ENCODE measurements at regions not wholly inside any gene's neighbourhood (a gene's known extent, or its start where the extent isn't known, plus 50 kb on each side); places are given as distances from the start of the nearest gene placed in this dataset.
A peak's percentile ranks its signal among the peaks of the same experiment; 100 is the strongest.
"Not testable (repeated sequence)": the region's sequence is repeated elsewhere in the genome, so short reads cannot be mapped to it uniquely, and the experiment has no call there.

- no peak for ATAC-seq
- Mint-ChIP-seq H3K27me3 (peaks cover 2% of the 10 kb centered on the region), H3K4me3 (no peak overlapping the region), H3K9me3 (no peaks in the 10 kb centered on the region), H3K36me3 (ENCODE audit: low read depth) (no peaks in the 10 kb centered on the region), H3K4me1 (peaks cover 7% of the 10 kb centered on the region), H3K27ac (no peak overlapping the region)
- DNase-seq: peak; percentile 63
Observed at GRCh38 chr22:22770280-22770871, 117.2 kb upstream of the IGLL5 start.

- no peaks in the 10 kb centered on the region for H3K36me3 Mint-ChIP-seq (ENCODE audit: low read depth)
Observed at GRCh38 chr22:22770881-22771280, 116.7 kb upstream of the IGLL5 start.

GRCh38 chr22:22771696-22772377 lies 115.8 kb upstream of the IGLL5 start:
- Mint-ChIP-seq H3K27me3 (peaks cover 2% of the 10 kb centered on the region), H3K4me1 (peaks cover 7% of the 10 kb centered on the region), H3K36me3 (ENCODE audit: low read depth) (no peaks in the 10 kb centered on the region), H3K27ac (no peak overlapping the region), H3K4me3 (no peak overlapping the region), H3K9me3 (no peaks in the 10 kb centered on the region)
- DNase-seq (no peak), ATAC-seq (no peak)

More at GRCh38 chr22:22770881-22771280, 116.7 kb upstream of the IGLL5 start:
- Mint-ChIP-seq H3K4me1 (peaks cover 7% of the 10 kb centered on the region), H3K4me3 (no peak overlapping the region), H3K27me3 (peaks cover 2% of the 10 kb centered on the region), H3K27ac (no peak overlapping the region), H3K9me3 (no peaks in the 10 kb centered on the region)
- ATAC-seq: no peak
- DNase-seq: no peak

GRCh38 chr22:22772396-22772795 lies 115.2 kb upstream of the IGLL5 start:
- no peaks in the 10 kb centered on the region for H3K36me3 Mint-ChIP-seq (ENCODE audit: low read depth)
- ATAC-seq (no peak), DNase-seq (no peak)
- no peak overlapping the region for H3K4me3 Mint-ChIP-seq
- peaks cover 2% of the 10 kb centered on the region for H3K27me3 Mint-ChIP-seq
- H3K4me1 Mint-ChIP-seq: peaks cover 7% of the 10 kb centered on the region
- no peak overlapping the region for H3K27ac Mint-ChIP-seq
- H3K9me3 Mint-ChIP-seq: no peaks in the 10 kb centered on the region

GRCh38 chr22:22772883-22773282 lies 114.7 kb upstream of the IGLL5 start:
- ATAC-seq (no peak), DNase-seq (no peak)
- Mint-ChIP-seq H3K4me3 (no peak overlapping the region), H3K4me1 (peaks cover 7% of the 10 kb centered on the region), H3K27me3 (peaks cover 2% of the 10 kb centered on the region), H3K9me3 (no peaks in the 10 kb centered on the region), H3K36me3 (ENCODE audit: low read depth) (no peaks in the 10 kb centered on the region), H3K27ac (no peak overlapping the region)

- Mint-ChIP-seq H3K27me3 (peaks cover 1% of the 10 kb centered on the region), H3K9me3 (no peaks in the 10 kb centered on the region), H3K27ac (no peak overlapping the region), H3K4me3 (no peak overlapping the region), H3K36me3 (ENCODE audit: low read depth) (no peaks in the 10 kb centered on the region), H3K4me1 (peaks cover 7% of the 10 kb centered on the region)
- ATAC-seq (no peak), DNase-seq (no peak)
Observed at GRCh38 chr22:22773427-22773826, 114.2 kb upstream of the IGLL5 start.

- no peaks in the 10 kb centered on the region for H3K9me3 Mint-ChIP-seq
- DNase-seq (no peak), ATAC-seq (no peak)
- peaks cover 7% of the 10 kb centered on the region for H3K4me1 Mint-ChIP-seq
- H3K4me3 Mint-ChIP-seq: no peak overlapping the region
- H3K27me3 Mint-ChIP-seq: no peaks in the 10 kb centered on the region
- H3K36me3 Mint-ChIP-seq (ENCODE audit: low read depth): no peaks in the 10 kb centered on the region
- no peak overlapping the region for H3K27ac Mint-ChIP-seq
Observed at GRCh38 chr22:22773979-22774604, 113.5 kb upstream of the IGLL5 start.

GRCh38 chr22:22774762-22775161 lies 112.9 kb upstream of the IGLL5 start:
- not testable (repeated sequence) for ATAC-seq

GRCh38 chr22:22776121-22776520 lies 111.5 kb upstream of the IGLL5 start:
- ATAC-seq (no peak), DNase-seq (no peak)
- no peaks in the 10 kb centered on the region for H3K27me3 Mint-ChIP-seq
- H3K36me3 Mint-ChIP-seq (ENCODE audit: low read depth): no peaks in the 10 kb centered on the region
- no peak overlapping the region for H3K27ac Mint-ChIP-seq
- H3K9me3 Mint-ChIP-seq: no peaks in the 10 kb centered on the region
- H3K4me3 Mint-ChIP-seq: no peak overlapping the region
- H3K4me1 Mint-ChIP-seq: peaks cover 7% of the 10 kb centered on the region

More at GRCh38 chr22:22774762-22775161, 112.9 kb upstream of the IGLL5 start:
- not testable (repeated sequence) for H3K4me1 Mint-ChIP-seq; H3K27ac Mint-ChIP-seq; H3K27me3 Mint-ChIP-seq; DNase-seq; H3K9me3 Mint-ChIP-seq; H3K4me3 Mint-ChIP-seq; H3K36me3 Mint-ChIP-seq (ENCODE audit: low read depth)

- Mint-ChIP-seq H3K4me1 (peaks cover 3% of the 10 kb centered on the region), H3K36me3 (ENCODE audit: low read depth) (no peaks in the 10 kb centered on the region), H3K27ac (no peak overlapping the region), H3K4me3 (no peak overlapping the region), H3K9me3 (no peaks in the 10 kb centered on the region), H3K27me3 (peaks cover 2% of the 10 kb centered on the region)
- no peak for ATAC-seq
- no peak for DNase-seq
Observed at GRCh38 chr22:22779213-22779612, 108.4 kb upstream of the IGLL5 start.

- peaks cover 3% of the 10 kb centered on the region for H3K4me1 Mint-ChIP-seq
- no peak overlapping the region for H3K4me3 Mint-ChIP-seq
- DNase-seq: no peak
- no peak for ATAC-seq
- no peaks in the 10 kb centered on the region for H3K36me3 Mint-ChIP-seq (ENCODE audit: low read depth)
- H3K27me3 Mint-ChIP-seq: peaks cover 2% of the 10 kb centered on the region
- no peak overlapping the region for H3K27ac Mint-ChIP-seq
- no peaks in the 10 kb centered on the region for H3K9me3 Mint-ChIP-seq
Observed at GRCh38 chr22:22783575-22783974, 104.0 kb upstream of the IGLL5 start.

GRCh38 chr22:22784249-22785039 lies 103.2 kb upstream of the IGLL5 start:
- Mint-ChIP-seq H3K4me3 (no peak overlapping the region), H3K27me3 (peaks cover 2% of the 10 kb centered on the region), H3K4me1 (peaks cover 3% of the 10 kb centered on the region), H3K27ac (no peak overlapping the region), H3K36me3 (ENCODE audit: low read depth) (no peaks in the 10 kb centered on the region), H3K9me3 (no peaks in the 10 kb centered on the region)
- ATAC-seq (no peak), DNase-seq (no peak)

GRCh38 chr22:22785316-22786065 lies 102.1 kb upstream of the IGLL5 start:
- Mint-ChIP-seq H3K27ac (no peak overlapping the region), H3K27me3 (peaks cover 2% of the 10 kb centered on the region), H3K4me1 (peaks cover 10% of the 10 kb centered on the region), H3K36me3 (ENCODE audit: low read depth) (no peaks in the 10 kb centered on the region), H3K9me3 (no peaks in the 10 kb centered on the region), H3K4me3 (no peak overlapping the region)
- ATAC-seq: no peak
- DNase-seq: no peak

All from activated naive CD8-positive, alpha-beta T cell treated with anti-CD3 and anti-CD28 coated beads, Interleukin-2, amount 50 U/mL, for 24 hours (primary cell).